IMR-90 (cell line): ENCODE measurements at regions not wholly inside any gene's neighbourhood (a gene's known extent, or its start where the extent isn't known, plus 50 kb on each side); places are given as distances from the start of the nearest gene placed in this dataset.

Source experiments
- ATAC-seq: fragments of 200-7000 bp; cut with Tn5 transposase; 2 replicates; pipeline ENCODE4 v1.9.1; 2020; ENCODE audit warnings: low read depth, mild to moderate bottlenecking, moderate library complexity
- BruUV-seq: library from RNA; stranded (reverse); fragments of 400-500 nt; replicated peaks from 2 replicates; lab custom pipeline; 2021; lab: Mats Ljungman, UMichigan
- CTCF ChIA-PET: fragments of 300-600 bp; formaldehyde crosslinking; extraction: SDS; loops from one replicate; lab custom pipeline; 2021; ENCODE audit warnings: antibody characterized with exemption; lab: Yijun Ruan, JAX
- POLR2A ChIA-PET: fragments of 300-600 bp; sonication (Branson Sonifier 250); formaldehyde crosslinking; loops from one replicate; lab custom pipeline; 2022; ENCODE audit warnings: antibody characterized with exemption; ENCODE audit not compliant: unreplicated experiment; lab: Charles Lee
- DNase-seq: peaks from one replicate; pipeline ENCODE4 v3.0.0; 2013
- H2AFZ ChIP-seq: replicated peaks from 2 replicates; pipeline ENCODE3; 2013; ENCODE audit warnings: low read length, mild to moderate bottlenecking; ENCODE audit not compliant: poor library complexity
- H2AK5ac ChIP-seq: 2 replicates; pipeline ENCODE4 v1.6.1; 2013; ENCODE audit warnings: low read depth, low read length, inconsistent platforms
- H2AK9ac ChIP-seq: replicated peaks from 2 replicates; pipeline ENCODE3; 2013; ENCODE audit warnings: mild to moderate bottlenecking, low read depth, low read length, moderate library complexity; ENCODE audit not compliant: poor library complexity
- H2BK120ac ChIP-seq: 2 replicates; pipeline ENCODE4 v1.6.1; 2013; ENCODE audit warnings: low read depth, low read length, inconsistent platforms
- H2BK15ac ChIP-seq: 3 replicates; pipeline ENCODE4 v1.6.1; 2013; ENCODE audit warnings: low read depth, low read length, inconsistent platforms
- H2BK20ac ChIP-seq: 2 replicates; pipeline ENCODE4 v1.6.1; 2013; ENCODE audit warnings: low read depth, mild to moderate bottlenecking, inconsistent platforms, low read length, moderate library complexity
- H2BK5ac ChIP-seq: 2 replicates; pipeline ENCODE4 v1.6.1; 2013; ENCODE audit warnings: mild to moderate bottlenecking, low read depth, low read length, inconsistent platforms; ENCODE audit not compliant: poor library complexity, severe bottlenecking
- H3K14ac ChIP-seq: replicated peaks from 2 replicates; pipeline ENCODE4 v1.6.1; 2013; ENCODE audit warnings: low read depth, low read length, inconsistent platforms
- H3K18ac ChIP-seq: 2 replicates; pipeline ENCODE4 v1.6.1; 2013; ENCODE audit warnings: low read depth, low read length, control low read depth
- H3K23ac ChIP-seq: 2 replicates; pipeline ENCODE4 v1.6.1; 2013; ENCODE audit warnings: low read depth, low read length, inconsistent platforms
- H3K27ac ChIP-seq: 2 replicates; pipeline ENCODE4 v1.5.1; 2013; ENCODE audit warnings: mild to moderate bottlenecking, control low read depth, low read length; ENCODE audit not compliant: insufficient read depth
- H3K27me3 ChIP-seq: 2 replicates; pipeline ENCODE4 v1.6.1; 2013; ENCODE audit warnings: low read length; ENCODE audit not compliant: control insufficient read depth, insufficient read depth
- H3K36me3 ChIP-seq: 2 replicates; pipeline ENCODE4 v1.6.1; 2013; ENCODE audit warnings: low read length, mixed read lengths; ENCODE audit not compliant: control insufficient read depth, insufficient read depth
- H3K4ac ChIP-seq: 2 replicates; pipeline ENCODE4 v1.6.1; 2013; ENCODE audit warnings: low read depth, low read length, inconsistent platforms
- H3K4me1 ChIP-seq: 2 replicates; pipeline ENCODE4 v1.6.1; 2013; ENCODE audit warnings: low read length, mixed read lengths; ENCODE audit not compliant: control insufficient read depth, insufficient read depth
- H3K4me2 ChIP-seq: 2 replicates; pipeline ENCODE4 v1.6.1; 2013; ENCODE audit warnings: low read depth, mild to moderate bottlenecking, control low read depth, low read length, moderate library complexity
- H3K4me3 ChIP-seq: 2 replicates; pipeline ENCODE4 v1.5.1; 2013; ENCODE audit warnings: low read depth, mild to moderate bottlenecking, control low read depth, low read length, moderate library complexity; ENCODE audit not compliant: insufficient read depth
- H3K56ac ChIP-seq: 2 replicates; pipeline ENCODE4 v1.6.1; 2013; ENCODE audit warnings: low read length, inconsistent platforms; ENCODE audit not compliant: insufficient read depth; ENCODE audit errors: extremely low read depth
- H3K79me1 ChIP-seq, 2 experiments: 2 replicates each; pipeline ENCODE4 v1.6.1; 2013; ENCODE audit warnings: low read length in 2 of 2, inconsistent platforms in 1 of 2, low read depth in 1 of 2
- H3K9ac ChIP-seq: 2 replicates; pipeline ENCODE4 v1.6.1; 2013; ENCODE audit warnings: low read depth, low read length, control low read depth
- H3K9me1 ChIP-seq: 2 replicates; pipeline ENCODE4 v1.6.1; 2013; ENCODE audit warnings: low read length, inconsistent platforms; ENCODE audit not compliant: insufficient read depth
- H3K9me3 ChIP-seq: 2 replicates; pipeline ENCODE4 v1.6.1; 2013; ENCODE audit warnings: low read length; ENCODE audit not compliant: control insufficient read depth, insufficient read depth
- H4K20me1 ChIP-seq: 2 replicates; pipeline ENCODE4 v1.6.1; 2013; ENCODE audit warnings: low read length, inconsistent platforms; ENCODE audit not compliant: insufficient read depth
- H4K5ac ChIP-seq: 2 replicates; pipeline ENCODE4 v1.6.1; 2013; ENCODE audit warnings: mild to moderate bottlenecking, low read depth, low read length, control low read depth
- H4K8ac ChIP-seq, 2 experiments: 2 replicates each; pipeline ENCODE4 v1.6.1; 2013; ENCODE audit warnings: low read depth in 2 of 2, low read length in 2 of 2, control low read depth in 1 of 2, inconsistent platforms in 1 of 2
- H4K91ac ChIP-seq: 2 replicates; pipeline ENCODE4 v1.6.1; 2013; ENCODE audit warnings: low read depth, low read length, inconsistent platforms; ENCODE audit not compliant: insufficient read depth
- CEBPB ChIP-seq: IDR thresholded peaks from 2 replicates; pipeline ENCODE4 v1.6.1; 2012; ENCODE audit warnings: low read depth, low read length, improper control_type of control experiment
- CHD1 ChIP-seq: IDR thresholded peaks from 2 replicates; pipeline ENCODE4 v1.6.1; 2012; ENCODE audit warnings: low read depth, low read length, improper control_type of control experiment
- FOS ChIP-seq: fragments of 150-350 bp; IDR thresholded peaks from 2 replicates; pipeline ENCODE4 v1.6.1; 2016; ENCODE audit warnings: low read depth, low read length
- MAZ ChIP-seq: IDR thresholded peaks from 2 replicates; pipeline ENCODE4 v1.6.1; 2012; ENCODE audit warnings: low read depth, mild to moderate bottlenecking, low read length, improper control_type of control experiment, moderate library complexity, borderline replicate concordance
- MXI1 ChIP-seq: IDR thresholded peaks from 2 replicates; pipeline ENCODE4 v1.6.1; 2012; ENCODE audit warnings: low read depth, mild to moderate bottlenecking, low read length, moderate library complexity, borderline replicate concordance
- RAD21 ChIP-seq: IDR thresholded peaks from 2 replicates; pipeline ENCODE4 v1.6.1; 2012; ENCODE audit warnings: low read length, improper control_type of control experiment
- RCOR1 ChIP-seq: IDR thresholded peaks from 2 replicates; pipeline ENCODE4 v1.6.1; 2012; ENCODE audit warnings: mild to moderate bottlenecking, low read length, improper control_type of control experiment; ENCODE audit not compliant: insufficient replicate concordance
- SMC3 ChIP-seq: fragments of 150-350 bp; IDR thresholded peaks from 2 replicates; pipeline ENCODE4 v1.6.1; 2016; ENCODE audit warnings: low read depth, mild to moderate bottlenecking, antibody characterized with exemption, low read length, moderate library complexity
- WGBS, 2 experiments: methylation state at CpG; one replicate each; pipeline versions ENCODE4 v1.1.5 to v1.1.7; 2013; ENCODE audit warnings: missing lambda C conversion rate in 2 of 2; ENCODE audit not compliant: insufficient read length in 1 of 2; ENCODE audit errors: extremely low coverage in 2 of 2; 5-methylcytosine and 5-hydroxymethylcytosine counted together
- dilution Hi-C: fragments of 300-500 bp; cut with HindIII; formaldehyde crosslinking; loops from one replicate; pipeline ENCODE4 v1.14.3; 2018; ENCODE audit warnings: low sequenced_read_pairs; ENCODE audit not compliant: unreplicated experiment
- in situ Hi-C: fragments of 300-500 bp; cut with MboI; formaldehyde crosslinking; loops from 3 replicates; pipeline ENCODE4 v1.14.3; 2019; ENCODE audit warnings: low sequenced_read_pairs, inconsistent platforms, mixed read lengths
- intact Hi-C: fragments of 100-400 bp; cut with micrococcal nuclease; formaldehyde crosslinking; loops from 2 replicates; pipeline ENCODE4 v1.10.0; 2022
- TF ChIP-seq, protein P1 (sequence below): fragments of 150-350 bp; IDR thresholded peaks from 2 replicates; pipeline ENCODE4 v1.6.1; 2017; ENCODE audit warnings: mild to moderate bottlenecking, antibody characterized with exemption, low read length, low read depth
- TF ChIP-seq, protein P2 (sequence below): fragments of 150-350 bp; IDR thresholded peaks from 2 replicates; pipeline ENCODE4 v1.6.1; 2016; ENCODE audit warnings: low read depth, mild to moderate bottlenecking, low read length, moderate library complexity, borderline replicate concordance
- TF ChIP-seq, protein P3 (sequence below): conservative IDR thresholded peaks from 2 replicates; pipeline ENCODE4 v1.5.1; 2012; ENCODE audit warnings: mild to moderate bottlenecking, low read depth, low read length, improper control_type of control experiment

DNA sequence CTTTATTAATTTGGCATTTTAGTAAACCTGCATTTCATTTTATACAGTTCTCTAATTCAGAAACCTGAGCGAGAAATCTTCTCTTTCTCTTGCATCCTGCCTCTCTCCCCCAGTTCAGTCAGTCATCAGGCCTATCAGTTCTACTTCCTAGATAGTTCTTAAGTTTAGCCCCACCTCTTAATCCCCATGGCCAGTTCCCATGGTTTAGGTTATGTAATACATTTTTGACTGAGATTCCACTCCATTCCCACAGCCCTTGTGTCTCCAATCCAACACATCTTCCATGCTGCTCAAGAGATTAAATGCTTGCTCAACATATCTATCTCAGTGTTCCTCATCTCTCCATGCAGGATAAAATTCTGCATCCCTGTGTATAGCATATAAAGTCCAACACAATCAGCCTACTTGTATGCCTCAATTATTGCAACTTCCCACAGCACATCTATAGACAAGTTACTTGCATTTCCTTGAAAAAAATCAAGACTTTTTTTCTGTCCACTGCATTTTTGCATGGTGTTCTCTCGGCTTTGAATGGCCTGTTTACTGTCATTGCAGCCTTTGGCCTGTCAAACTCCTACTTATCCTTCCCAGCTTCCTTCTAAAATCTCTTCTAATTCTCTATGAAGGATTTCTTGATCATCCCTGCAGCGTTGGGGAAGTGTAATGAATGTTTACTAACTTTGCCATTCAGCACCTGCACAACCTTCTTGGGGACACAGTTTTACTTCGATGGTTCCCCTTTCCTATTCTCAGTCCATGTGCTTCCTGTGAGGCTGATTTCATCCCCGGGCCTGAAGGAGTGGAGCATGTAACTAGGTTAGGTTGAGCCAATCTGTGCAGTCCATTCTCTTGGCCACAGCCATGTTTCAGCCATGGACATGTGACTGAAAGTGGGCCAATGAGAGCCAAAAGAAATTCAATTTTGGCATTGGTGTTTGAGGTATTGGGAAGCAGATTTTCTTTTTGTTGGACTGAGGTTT lies 80.8 kb downstream of the DACT1 start:
- H2BK5ac ChIP-seq: no peak overlapping the region
- H3K27me3 ChIP-seq: peaks cover 8% of the 10 kb centered on the region
- H3K9me1 ChIP-seq: peaks cover 7% of the 10 kb centered on the region
- CTCF ChIA-PET: no interaction called here
- H3K4me1 ChIP-seq: peaks cover 14% of the 10 kb centered on the region
- H3K9ac ChIP-seq: no peak overlapping the region
- H2BK120ac ChIP-seq: peak overlapping the region; percentile 32
- no TSS peak for BruUV-seq
- peak overlapping the region; percentile 82 for H2AK5ac ChIP-seq
- no peak overlapping the region for H3K4me3 ChIP-seq
- no peak overlapping the region for H3K56ac ChIP-seq
- H3K14ac ChIP-seq: peak overlapping the region; percentile 38; the same call in 1 of the 2 replicates
- no CpG with 5 or more reads among the region's 5 CpGs for WGBS, 2 experiments
- peak overlapping the region; percentile 91; the same call in 2 of the 3 replicates for H2BK15ac ChIP-seq
- H4K8ac ChIP-seq: no peak overlapping the region; a peak in 1 of 4 replicates
- no peak overlapping the region for H3K27ac ChIP-seq
- 0 out of 2 replicates have a peak overlapping the region, but pooled peaks have one; percentile 27 for H4K91ac ChIP-seq
- no peaks in the 10 kb centered on the region for H3K9me3 ChIP-seq
- dilution Hi-C loops (no loop called here), in situ Hi-C loops (no loop called here), intact Hi-C loops (no loop called here)
- POLR2A ChIA-PET: no interaction called here
- H3K36me3 ChIP-seq: no peaks in the 10 kb centered on the region
- H2AFZ ChIP-seq: no peak overlapping the region
- DNase-seq (no peak), ATAC-seq (no peak)
- H4K20me1 ChIP-seq: no peaks in the 10 kb centered on the region
- H3K18ac ChIP-seq: no peak overlapping the region
- 0 out of 2 replicates have a peak overlapping the region, but pooled peaks have one; percentile 20 for H3K23ac ChIP-seq
- no peaks in the 10 kb centered on the region for H3K79me1 ChIP-seq
- H4K5ac ChIP-seq: no peak overlapping the region
- TF ChIP-seq SMC3 (no peak), RCOR1 (no peak), FOS (no peak), RAD21 (no peak), MXI1 (no peak), CEBPB (no peak), CHD1 (no peak), MAZ (no peak)
- TF ChIP-seq, protein P1, sequence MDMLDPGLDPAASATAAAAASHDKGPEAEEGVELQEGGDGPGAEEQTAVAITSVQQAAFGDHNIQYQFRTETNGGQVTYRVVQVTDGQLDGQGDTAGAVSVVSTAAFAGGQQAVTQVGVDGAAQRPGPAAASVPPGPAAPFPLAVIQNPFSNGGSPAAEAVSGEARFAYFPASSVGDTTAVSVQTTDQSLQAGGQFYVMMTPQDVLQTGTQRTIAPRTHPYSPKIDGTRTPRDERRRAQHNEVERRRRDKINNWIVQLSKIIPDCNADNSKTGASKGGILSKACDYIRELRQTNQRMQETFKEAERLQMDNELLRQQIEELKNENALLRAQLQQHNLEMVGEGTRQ: no peak
- TF ChIP-seq, protein P2, sequence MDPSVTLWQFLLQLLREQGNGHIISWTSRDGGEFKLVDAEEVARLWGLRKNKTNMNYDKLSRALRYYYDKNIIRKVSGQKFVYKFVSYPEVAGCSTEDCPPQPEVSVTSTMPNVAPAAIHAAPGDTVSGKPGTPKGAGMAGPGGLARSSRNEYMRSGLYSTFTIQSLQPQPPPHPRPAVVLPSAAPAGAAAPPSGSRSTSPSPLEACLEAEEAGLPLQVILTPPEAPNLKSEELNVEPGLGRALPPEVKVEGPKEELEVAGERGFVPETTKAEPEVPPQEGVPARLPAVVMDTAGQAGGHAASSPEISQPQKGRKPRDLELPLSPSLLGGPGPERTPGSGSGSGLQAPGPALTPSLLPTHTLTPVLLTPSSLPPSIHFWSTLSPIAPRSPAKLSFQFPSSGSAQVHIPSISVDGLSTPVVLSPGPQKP: no peak
- TF ChIP-seq, protein P3, sequence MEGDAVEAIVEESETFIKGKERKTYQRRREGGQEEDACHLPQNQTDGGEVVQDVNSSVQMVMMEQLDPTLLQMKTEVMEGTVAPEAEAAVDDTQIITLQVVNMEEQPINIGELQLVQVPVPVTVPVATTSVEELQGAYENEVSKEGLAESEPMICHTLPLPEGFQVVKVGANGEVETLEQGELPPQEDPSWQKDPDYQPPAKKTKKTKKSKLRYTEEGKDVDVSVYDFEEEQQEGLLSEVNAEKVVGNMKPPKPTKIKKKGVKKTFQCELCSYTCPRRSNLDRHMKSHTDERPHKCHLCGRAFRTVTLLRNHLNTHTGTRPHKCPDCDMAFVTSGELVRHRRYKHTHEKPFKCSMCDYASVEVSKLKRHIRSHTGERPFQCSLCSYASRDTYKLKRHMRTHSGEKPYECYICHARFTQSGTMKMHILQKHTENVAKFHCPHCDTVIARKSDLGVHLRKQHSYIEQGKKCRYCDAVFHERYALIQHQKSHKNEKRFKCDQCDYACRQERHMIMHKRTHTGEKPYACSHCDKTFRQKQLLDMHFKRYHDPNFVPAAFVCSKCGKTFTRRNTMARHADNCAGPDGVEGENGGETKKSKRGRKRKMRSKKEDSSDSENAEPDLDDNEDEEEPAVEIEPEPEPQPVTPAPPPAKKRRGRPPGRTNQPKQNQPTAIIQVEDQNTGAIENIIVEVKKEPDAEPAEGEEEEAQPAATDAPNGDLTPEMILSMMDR: no peak
- H2BK20ac ChIP-seq: no peak overlapping the region
- H2AK9ac ChIP-seq: no peak overlapping the region
- peak overlapping the region; percentile 21 for H3K4ac ChIP-seq
- no peak overlapping the region for H3K4me2 ChIP-seq
